ENCODE measurements at regions not wholly inside any gene's neighbourhood (a gene's known extent, or its start where the extent isn't known, plus 50 kb on each side); places are given as distances from the start of the nearest gene placed in this dataset.

GRCh38 chr1:4272568-4272967, 372.5 kb upstream of the C1orf174 start:
- TF ChIP-seq EZH2 (IDR thresholded peaks at IDR 0.05; ENCODE audit: borderline replicate concordance, low read depth, low read length, severe bottlenecking), result no peak
- no peak for TF ChIP-seq CTCF (IDR thresholded peaks at IDR 0.05; ENCODE audit: borderline replicate concordance, extremely low read depth, low read length, poor library complexity, severe bottlenecking)

Measured in DND-41 (cell line).